ENCODE measurements at regions not wholly inside any gene's neighbourhood (a gene's known extent, or its start where the extent isn't known, plus 50 kb on each side); places are given as distances from the start of the nearest gene placed in this dataset.

DNA sequence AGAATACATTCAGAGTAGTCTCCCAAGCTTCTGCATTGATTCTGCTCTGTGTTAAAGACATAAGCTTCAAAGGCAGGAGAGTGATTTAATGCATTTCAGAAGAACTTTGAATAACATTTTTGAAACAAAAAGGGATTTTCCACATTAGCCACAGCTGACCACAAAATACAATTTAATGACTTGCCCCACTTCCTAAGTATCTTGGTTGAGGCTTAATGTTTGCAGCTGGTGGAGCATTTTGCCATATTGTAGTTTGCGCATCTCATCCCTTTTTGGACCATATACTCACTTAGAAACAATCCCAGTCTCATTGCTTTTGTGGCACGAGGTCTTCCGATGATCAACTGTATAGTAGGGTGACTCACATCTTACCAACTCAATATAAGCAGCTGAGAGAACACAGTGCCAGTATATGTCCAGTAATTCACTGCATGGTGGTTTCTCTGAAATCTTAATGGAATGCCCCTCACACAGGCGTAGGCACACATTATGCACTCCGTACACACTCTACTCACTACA is 455.8 kb upstream of the PTGER4 start:
- Histone ChIP-seq H3K9ac (ENCODE audit: low read depth, low read length, poor library complexity, severe bottlenecking) (no peak overlapping the region), H3K36me3 (ENCODE audit: insufficient read depth, low read length) (no peaks in the 10 kb centered on the region), H3F3A (ENCODE audit: low read depth) (no peaks in the 10 kb centered on the region), H3K27me3 (ENCODE audit: insufficient read depth, low read length, poor library complexity, severe bottlenecking) (peaks cover 57% of the 10 kb centered on the region), H3K9me2 (replicated peaks; ENCODE audit: low read depth, low read length) (no peaks in the 10 kb centered on the region), H3K4me3 (ENCODE audit: low read length, poor library complexity, severe bottlenecking) (no peak overlapping the region), H3K9me3 (ENCODE audit: insufficient read depth, low read depth, low read length) (no peaks in the 10 kb centered on the region), H2AFZ (ENCODE audit: low read length) (no peak overlapping the region), H4K20me1 (ENCODE audit: insufficient read depth, low read length, poor library complexity, severe bottlenecking) (no peaks in the 10 kb centered on the region), H3K4me1 (ENCODE audit: insufficient read depth, low read length, poor library complexity, severe bottlenecking) (no peaks in the 10 kb centered on the region), H3K4me2 (ENCODE audit: low read depth, low read length, poor library complexity, severe bottlenecking) (no peak overlapping the region), H3K79me2 (ENCODE audit: insufficient read depth, low read length) (no peaks in the 10 kb centered on the region)
- TF ChIP-seq, protein P1, sequence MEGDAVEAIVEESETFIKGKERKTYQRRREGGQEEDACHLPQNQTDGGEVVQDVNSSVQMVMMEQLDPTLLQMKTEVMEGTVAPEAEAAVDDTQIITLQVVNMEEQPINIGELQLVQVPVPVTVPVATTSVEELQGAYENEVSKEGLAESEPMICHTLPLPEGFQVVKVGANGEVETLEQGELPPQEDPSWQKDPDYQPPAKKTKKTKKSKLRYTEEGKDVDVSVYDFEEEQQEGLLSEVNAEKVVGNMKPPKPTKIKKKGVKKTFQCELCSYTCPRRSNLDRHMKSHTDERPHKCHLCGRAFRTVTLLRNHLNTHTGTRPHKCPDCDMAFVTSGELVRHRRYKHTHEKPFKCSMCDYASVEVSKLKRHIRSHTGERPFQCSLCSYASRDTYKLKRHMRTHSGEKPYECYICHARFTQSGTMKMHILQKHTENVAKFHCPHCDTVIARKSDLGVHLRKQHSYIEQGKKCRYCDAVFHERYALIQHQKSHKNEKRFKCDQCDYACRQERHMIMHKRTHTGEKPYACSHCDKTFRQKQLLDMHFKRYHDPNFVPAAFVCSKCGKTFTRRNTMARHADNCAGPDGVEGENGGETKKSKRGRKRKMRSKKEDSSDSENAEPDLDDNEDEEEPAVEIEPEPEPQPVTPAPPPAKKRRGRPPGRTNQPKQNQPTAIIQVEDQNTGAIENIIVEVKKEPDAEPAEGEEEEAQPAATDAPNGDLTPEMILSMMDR (conservative IDR thresholded peaks at IDR 0.05; ENCODE audit: low read length): no peak
- TF ChIP-seq EZH2phosphoT487 (IDR thresholded peaks at IDR 0.05; ENCODE audit: borderline replicate concordance): no peak

DNA sequence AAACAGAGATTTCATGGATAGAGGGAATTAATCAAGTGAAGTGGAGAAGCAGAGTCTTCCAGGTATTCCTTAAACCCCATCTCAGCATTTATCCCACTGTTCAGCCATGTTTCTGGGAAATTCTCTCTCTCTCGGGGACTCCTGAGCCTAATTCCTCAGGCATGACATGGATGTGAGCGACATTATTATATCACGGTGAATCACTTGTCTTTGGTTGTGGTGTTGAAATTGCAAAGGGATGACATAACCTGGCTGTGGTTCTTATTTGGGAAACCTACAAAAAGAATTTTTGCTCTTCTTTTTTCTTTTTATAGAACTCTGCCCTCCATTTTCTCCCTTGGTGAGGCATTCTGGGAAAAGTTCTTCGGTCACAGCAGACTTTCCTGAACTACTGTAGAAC is 457.9 kb upstream of the PTGER4 start:
- no peak overlapping the region for H2AFZ ChIP-seq (ENCODE audit: low read length)
- TF ChIP-seq, protein P1 (conservative IDR thresholded peaks at IDR 0.05; ENCODE audit: low read length): no peak
- no peak for TF ChIP-seq EZH2phosphoT487 (IDR thresholded peaks at IDR 0.05; ENCODE audit: borderline replicate concordance)
- no peak overlapping the region for H3K4me2 ChIP-seq (ENCODE audit: low read depth, low read length, poor library complexity, severe bottlenecking)
- peaks cover 35% of the 10 kb centered on the region for H3K27me3 ChIP-seq (ENCODE audit: insufficient read depth, low read length, poor library complexity, severe bottlenecking)
- H3K9me2 ChIP-seq (replicated peaks; ENCODE audit: low read depth, low read length): no peaks in the 10 kb centered on the region
- no peaks in the 10 kb centered on the region for H3K4me1 ChIP-seq (ENCODE audit: insufficient read depth, low read length, poor library complexity, severe bottlenecking)
- H4K20me1 ChIP-seq (ENCODE audit: insufficient read depth, low read length, poor library complexity, severe bottlenecking): no peaks in the 10 kb centered on the region
- H3K4me3 ChIP-seq (ENCODE audit: low read length, poor library complexity, severe bottlenecking): no peak overlapping the region
- H3K36me3 ChIP-seq (ENCODE audit: insufficient read depth, low read length): no peaks in the 10 kb centered on the region
- H3K9ac ChIP-seq (ENCODE audit: low read depth, low read length, poor library complexity, severe bottlenecking): no peak overlapping the region
- H3K79me2 ChIP-seq (ENCODE audit: insufficient read depth, low read length): no peaks in the 10 kb centered on the region
- no peaks in the 10 kb centered on the region for H3F3A ChIP-seq (ENCODE audit: low read depth)
- H3K9me3 ChIP-seq (ENCODE audit: insufficient read depth, low read depth, low read length): no peaks in the 10 kb centered on the region

GRCh38 chr5:40221255-40221654 is 458.5 kb upstream of the PTGER4 start:
- H3K9ac ChIP-seq (ENCODE audit: low read depth, low read length, poor library complexity, severe bottlenecking): no peak overlapping the region
- peaks cover 30% of the 10 kb centered on the region for H3K27me3 ChIP-seq (ENCODE audit: insufficient read depth, low read length, poor library complexity, severe bottlenecking)
- no peaks in the 10 kb centered on the region for H3K79me2 ChIP-seq (ENCODE audit: insufficient read depth, low read length)
- H3K36me3 ChIP-seq (ENCODE audit: insufficient read depth, low read length): no peaks in the 10 kb centered on the region
- H3K4me3 ChIP-seq (ENCODE audit: low read length, poor library complexity, severe bottlenecking): no peak overlapping the region
- H3K9me2 ChIP-seq (replicated peaks; ENCODE audit: low read depth, low read length): no peaks in the 10 kb centered on the region
- H3F3A ChIP-seq (ENCODE audit: low read depth): no peaks in the 10 kb centered on the region
- no peaks in the 10 kb centered on the region for H3K9me3 ChIP-seq (ENCODE audit: insufficient read depth, low read depth, low read length)
- no peak overlapping the region for H3K4me2 ChIP-seq (ENCODE audit: low read depth, low read length, poor library complexity, severe bottlenecking)
- TF ChIP-seq, protein P1 (conservative IDR thresholded peaks at IDR 0.05; ENCODE audit: low read length): no peak
- TF ChIP-seq EZH2phosphoT487 (IDR thresholded peaks at IDR 0.05; ENCODE audit: borderline replicate concordance): no peak
- no peaks in the 10 kb centered on the region for H4K20me1 ChIP-seq (ENCODE audit: insufficient read depth, low read length, poor library complexity, severe bottlenecking)
- H2AFZ ChIP-seq (ENCODE audit: low read length): no peak overlapping the region
- H3K4me1 ChIP-seq (ENCODE audit: insufficient read depth, low read length, poor library complexity, severe bottlenecking): no peaks in the 10 kb centered on the region

All from Loucy (cell line).